Gastroesophageal sphincter (tissue), 3 donors: ENCODE measurements at regions not wholly inside any gene's neighbourhood (a gene's known extent, or its start where the extent isn't known, plus 50 kb on each side); places are given as distances from the start of the nearest gene placed in this dataset.

Source experiments
- CTCF ChIP-seq, 4 experiments: fragments of 200-600 bp in 2 of 4; fragments of 450-650 bp in 2 of 4; sonication (generic) in 1 of 4; IDR thresholded peaks; one replicate each; pipeline ENCODE4 v1.5.1; 2017 to 2019; ENCODE audit warnings: antibody characterized with exemption in 4 of 4, mild to moderate bottlenecking in 2 of 4, moderate library complexity in 2 of 4
- EP300 ChIP-seq: sonication (generic); formaldehyde crosslinking; IDR thresholded peaks from one replicate; pipeline ENCODE4 v1.6.1; 2017; ENCODE audit warnings: antibody characterized with exemption, mild to moderate bottlenecking
- POLR2A ChIP-seq, 2 donors: fragments of 450-650 bp; IDR thresholded peaks; one replicate each; pipeline ENCODE4 v1.6.1; 2017; ENCODE audit warnings: antibody characterized with exemption in 2 of 2, mild to moderate bottlenecking in 2 of 2, moderate library complexity in 1 of 2
- POLR2AphosphoS5 ChIP-seq: sonication (generic); formaldehyde crosslinking; IDR thresholded peaks from one replicate; pipeline ENCODE4 v1.6.1; 2017; ENCODE audit warnings: antibody characterized with exemption

GRCh38 chr4:123589301-123589700 lies 192.7 kb downstream of the SPRY1 start:
- no peak for TF ChIP-seq EP300
- TF ChIP-seq CTCF (IDR thresholded peaks at IDR 0.05): no peak
- TF ChIP-seq POLR2A (IDR thresholded peaks at IDR 0.05): no peak
- no peak for TF ChIP-seq POLR2AphosphoS5
